ENCODE measurements at regions not wholly inside any gene's neighbourhood (a gene's known extent, or its start where the extent isn't known, plus 50 kb on each side); places are given as distances from the start of the nearest gene placed in this dataset.

GRCh38 chr15:69530991-69531664 lies 78.5 kb downstream of the RPLP1 start:
- Histone ChIP-seq H3F3A (replicated peaks; ENCODE audit: insufficient read depth) (no peaks in the 10 kb centered on the region), H3K4me2 (no peak overlapping the region), H2AFZ (ENCODE audit: low read depth) (no peak overlapping the region), H3K4me3 (ENCODE audit: low read depth in 2 of 2, low read length in 1 of 2) (no peak overlapping the region), H3K9me3 (no peaks in the 10 kb centered on the region), H4K20me1 (ENCODE audit: insufficient read depth) (no peaks in the 10 kb centered on the region), H3K9ac (no peak overlapping the region), H3K36me3 (replicated peaks in 1 of 2; ENCODE audit: control insufficient read depth in 1 of 2, insufficient read depth in 2 of 2, low read length in 1 of 2) (no peaks in the 10 kb centered on the region), H3K4me1 (ENCODE audit: control insufficient read depth in 1 of 2, insufficient read depth in 2 of 2, low read depth in 1 of 2, low read length in 1 of 2) (peaks cover 9 to 29% of the 10 kb centered on the region in 2 experiments; a peak in 3 of 4 replicates), H3K79me2 (ENCODE audit: insufficient read depth) (no peaks in the 10 kb centered on the region), H3K27me3 (ENCODE audit: insufficient read depth) (no peaks in the 10 kb centered on the region), H3K9me2 (no peaks in the 10 kb centered on the region), H3K27ac (ENCODE audit: low read depth in 2 of 2, low read length in 1 of 2) (no peak overlapping the region)
- DNase-seq: no peak
- TF ChIP-seq CTCF (IDR thresholded peaks at IDR 0.05) (no peak), RAD21 (IDR thresholded peaks at IDR 0.05; ENCODE audit: low read length) (no peak), RFX5 (IDR thresholded peaks at IDR 0.05; ENCODE audit: low read length) (no peak), MXI1 (IDR thresholded peaks at IDR 0.05; ENCODE audit: low read depth, low read length) (no peak), MAX (IDR thresholded peaks at IDR 0.05; ENCODE audit: low read depth) (no peak), EZH2phosphoT487 (IDR thresholded peaks at IDR 0.05; ENCODE audit: borderline replicate concordance, low read depth) (no peak), JUND (IDR thresholded peaks at IDR 0.05) (no peak), GABPA (IDR thresholded peaks at IDR 0.05; ENCODE audit: low read depth) (no peak), GATA2 (CRISPR knock-in tag; IDR thresholded peaks at IDR 0.05) (no peak), USF2 (IDR thresholded peaks at IDR 0.05; ENCODE audit: borderline replicate concordance, low read depth, low read length) (no peak), EP300 (IDR thresholded peaks at IDR 0.05; ENCODE audit: borderline replicate concordance in 1 of 2, low read depth in 1 of 2, low read length in 1 of 2) (no peak), ZBTB33 (IDR thresholded peaks at IDR 0.05; ENCODE audit: borderline replicate concordance, low read depth) (no peak)
- TF ChIP-seq, protein P1, sequence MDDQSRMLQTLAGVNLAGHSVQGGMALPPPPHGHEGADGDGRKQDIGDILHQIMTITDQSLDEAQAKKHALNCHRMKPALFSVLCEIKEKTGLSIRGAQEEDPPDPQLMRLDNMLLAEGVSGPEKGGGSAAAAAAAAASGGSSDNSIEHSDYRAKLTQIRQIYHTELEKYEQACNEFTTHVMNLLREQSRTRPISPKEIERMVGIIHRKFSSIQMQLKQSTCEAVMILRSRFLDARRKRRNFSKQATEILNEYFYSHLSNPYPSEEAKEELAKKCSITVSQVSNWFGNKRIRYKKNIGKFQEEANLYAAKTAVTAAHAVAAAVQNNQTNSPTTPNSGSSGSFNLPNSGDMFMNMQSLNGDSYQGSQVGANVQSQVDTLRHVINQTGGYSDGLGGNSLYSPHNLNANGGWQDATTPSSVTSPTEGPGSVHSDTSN (IDR thresholded peaks at IDR 0.05): no peak
- ChIA-PET POLR2A (interaction anchor here (1.1 kb wide), 1 partner anchor 9 kb away, joined by 3 read pairs; no protein-coding TSS in a partner anchor), CTCF (interaction anchor here (0.9 to 2.1 kb wide), 6 partner anchors 9 to 957 kb away, joined by 3 to 9 read pairs (median 4); no protein-coding TSS in a partner anchor)
- WGBS (ENCODE audit: low lambda C conversion rate): 81% methylated on average over 6 of the region's 13 CpGs

Data from SK-N-SH (cell line).